Posterior vena cava (tissue), 2 donors: ENCODE measurements at regions not wholly inside any gene's neighbourhood (a gene's known extent, or its start where the extent isn't known, plus 50 kb on each side); places are given as distances from the start of the nearest gene placed in this dataset.

Experiments
- DNase-seq: peaks from one replicate; pipeline ENCODE4 v3.0.0-alpha.2; 2020; ENCODE audit warnings: low spot score
- intact Hi-C, 2 donors: fragments of 100-400 bp; cut with DNase I; formaldehyde crosslinking; loops; one replicate each; pipeline versions ENCODE4 v1.14.1 to v1.14.2; 2022 to 2023
- donor health status: DM: yes; HTN: yes; CAD: no.
- donor health status: DM: yes; HTN: yes; CAD: no.

GRCh38 chr9:90948156-90948555, 146.5 kb downstream of the SYK start:
- no peak for DNase-seq
- intact Hi-C loops: no loop called here

GRCh38 chr9:90950600-90950999, 149.0 kb downstream of the SYK start:
- intact Hi-C loops: no loop called here
- no peak for DNase-seq

- no peak for DNase-seq
- intact Hi-C loops: no loop called here
Observed at GRCh38 chr9:90953200-90953599, 151.6 kb downstream of the SYK start.

- no peak for DNase-seq
- intact Hi-C loops: no loop called here
Observed at GRCh38 chr9:90953805-90954204, 152.2 kb downstream of the SYK start.

- intact Hi-C loops: no loop called here
- no peak for DNase-seq
Observed at GRCh38 chr9:90956026-90956810, 154.6 kb downstream of the SYK start.

- DNase-seq: no peak
- intact Hi-C loops: no loop called here
Observed at GRCh38 chr9:90958328-90958727, 156.7 kb downstream of the SYK start.

- intact Hi-C loops: no loop called here
- DNase-seq: no peak
Observed at GRCh38 chr9:90960941-90961340, 159.3 kb downstream of the SYK start.

- intact Hi-C loops: no loop called here
- no peak for DNase-seq
Observed at GRCh38 chr9:90961375-90961774, 159.8 kb downstream of the SYK start.

- intact Hi-C loops: no loop called here
Observed at GRCh38 chr9:90964101-90965020, 162.7 kb downstream of the SYK start.

GRCh38 chr9:90965226-90966030, 163.8 kb downstream of the SYK start:
- intact Hi-C loops: no loop called here
- no peak for DNase-seq

More at GRCh38 chr9:90964101-90965020, 162.7 kb downstream of the SYK start:
- no peak for DNase-seq

GRCh38 chr9:90966031-90966290, 164.3 kb downstream of the SYK start:
- DNase-seq: no peak
- intact Hi-C loops: no loop called here

- intact Hi-C loops: no loop called here
- DNase-seq: no peak
Observed at GRCh38 chr9:90966480-90967144, 165.0 kb downstream of the SYK start.

GRCh38 chr9:90967145-90967538, 165.5 kb downstream of the SYK start:
- intact Hi-C loops: no loop called here

GRCh38 chr9:90969021-90969675, 167.5 kb downstream of the SYK start:
- intact Hi-C loops: no loop called here
- DNase-seq: no peak

More at GRCh38 chr9:90967145-90967538, 165.5 kb downstream of the SYK start:
- DNase-seq: no peak

- DNase-seq: no peak
- intact Hi-C loops: no loop called here
Observed at GRCh38 chr9:90970608-90971007, 169.0 kb downstream of the SYK start.

- intact Hi-C loops: no loop called here
Observed at GRCh38 chr9:90972057-90972456, 170.4 kb downstream of the SYK start.

GRCh38 chr9:90974016-90974415, 172.4 kb downstream of the SYK start:
- intact Hi-C loops: loop anchor here in 1 of 2 donors (1.0 kb wide), 1 partner anchor 18 kb away; no protein-coding TSS in a partner anchor

More at GRCh38 chr9:90972057-90972456, 170.4 kb downstream of the SYK start:
- no peak for DNase-seq

GRCh38 chr9:90974643-90975245, 173.1 kb downstream of the SYK start:
- intact Hi-C loops: loop anchor here in 1 of 2 donors (1.0 kb wide), 1 partner anchor 18 kb away; no protein-coding TSS in a partner anchor
- DNase-seq: no peak

More at GRCh38 chr9:90974016-90974415, 172.4 kb downstream of the SYK start:
- DNase-seq: no peak
